SU-DHL-6 (cell line): ENCODE measurements at regions not wholly inside any gene's neighbourhood (a gene's known extent, or its start where the extent isn't known, plus 50 kb on each side); places are given as distances from the start of the nearest gene placed in this dataset.

Experiments
- H2AFZ ChIP-seq: fragments of 200-600 bp; sonication (generic); 2 replicates; pipeline ENCODE4 v1.6.1; 2014; ENCODE audit warnings: low read depth, mild to moderate bottlenecking, moderate library complexity, mixed read lengths, antibody characterized with exemption, low read length; ENCODE audit not compliant: severe bottlenecking
- H3F3A ChIP-seq: fragments of 200-600 bp; shearing (Covaris generic); 2 replicates; pipeline ENCODE4 v1.6.0; 2016; ENCODE audit warnings: antibody characterized with exemption, mild to moderate bottlenecking; ENCODE audit not compliant: insufficient read depth
- H3K27ac ChIP-seq: fragments of 200-600 bp; sonication (generic); 2 replicates; pipeline ENCODE4 v1.5.1; 2016; ENCODE audit warnings: low read depth, mild to moderate bottlenecking, low read length, moderate library complexity, mixed read lengths
- H3K27me3 ChIP-seq: fragments of 200-600 bp; sonication (generic), shearing (Covaris generic); 2 replicates; pipeline ENCODE4 v1.6.0; 2014; ENCODE audit warnings: mild to moderate bottlenecking, low read length
- H3K36me3 ChIP-seq: fragments of 200-600 bp; sonication (generic); 2 replicates; pipeline ENCODE4 v1.6.1; 2014; ENCODE audit warnings: mild to moderate bottlenecking, low read length, mixed read lengths
- H3K4me2 ChIP-seq: fragments of 300-600, 200-600 bp; shearing (Covaris generic), sonication (generic); 2 replicates; pipeline ENCODE4 v1.6.0; 2014; ENCODE audit warnings: low read length, low read depth, mild to moderate bottlenecking; ENCODE audit not compliant: poor library complexity, severe bottlenecking
- H3K4me3 ChIP-seq: fragments of 200-600 bp; sonication (generic); 2 replicates; pipeline ENCODE4 v1.5.1; 2014; ENCODE audit warnings: antibody characterized with exemption, low read length, mild to moderate bottlenecking, mixed read lengths; ENCODE audit not compliant: insufficient read depth, poor library complexity, severe bottlenecking
- H3K79me2 ChIP-seq: fragments of 200-600 bp; sonication (generic); 2 replicates; pipeline ENCODE4 v1.6.1; 2014; ENCODE audit warnings: mild to moderate bottlenecking, low read length, moderate library complexity; ENCODE audit not compliant: insufficient read depth
- H3K9ac ChIP-seq: fragments of 200-600 bp; sonication (generic); 2 replicates; pipeline ENCODE4 v1.7.0; 2014; ENCODE audit warnings: mild to moderate bottlenecking, low read length
- H3K9me2 ChIP-seq: fragments of 200-600 bp; sonication (generic); replicated peaks from 2 replicates; pipeline ENCODE4 v1.6.1; 2014; ENCODE audit warnings: low read length; ENCODE audit not compliant: insufficient read depth
- H3K9me3 ChIP-seq: fragments of 200-600 bp; sonication (generic); 2 replicates; pipeline ENCODE4 v1.6.1; 2014; ENCODE audit warnings: low read length, mixed read lengths; ENCODE audit not compliant: insufficient read depth
- H4K20me1 ChIP-seq: fragments of 200-600 bp; sonication (generic); 2 replicates; pipeline ENCODE4 v1.6.1; 2014; ENCODE audit warnings: low read depth, mild to moderate bottlenecking, antibody characterized with exemption, low read length, moderate library complexity, mixed read lengths
- CTCF ChIP-seq: fragments of 200-600 bp; sonication (generic); IDR thresholded peaks from one replicate; pipeline ENCODE4 v1.5.1; 2017; ENCODE audit warnings: antibody characterized with exemption, mild to moderate bottlenecking, low read length, moderate library complexity; ENCODE audit not compliant: insufficient read depth, poor library complexity, severe bottlenecking
- EZH2phosphoT487 ChIP-seq: fragments of 200-600 bp; sonication (generic), shearing (Covaris generic); conservative IDR thresholded peaks from 2 replicates; pipeline ENCODE4 v1.6.1; 2018; ENCODE audit warnings: mild to moderate bottlenecking, antibody characterized with exemption, low read length, moderate library complexity, mixed read lengths

GRCh38 chr4:4680758-4681157 is 138.9 kb upstream of the STX18 start:
- Histone ChIP-seq H3F3A (no peaks in the 10 kb centered on the region), H3K9ac (no peak overlapping the region), H3K79me2 (no peaks in the 10 kb centered on the region), H3K4me3 (no peak overlapping the region), H3K27me3 (no peaks in the 10 kb centered on the region), H3K9me2 (no peaks in the 10 kb centered on the region), H3K4me2 (no peak overlapping the region), H3K9me3 (no peaks in the 10 kb centered on the region), H3K36me3 (no peaks in the 10 kb centered on the region), H4K20me1 (no peaks in the 10 kb centered on the region), H3K27ac (no peak overlapping the region), H2AFZ (no peak overlapping the region)
- TF ChIP-seq EZH2phosphoT487 (no peak), CTCF (no peak)

GRCh38 chr4:4680243-4680642 is 138.4 kb upstream of the STX18 start:
- TF ChIP-seq EZH2phosphoT487 (no peak), CTCF (no peak)
- Histone ChIP-seq H3K4me3 (no peak overlapping the region), H3K9me3 (no peaks in the 10 kb centered on the region), H2AFZ (no peak overlapping the region), H3K79me2 (no peaks in the 10 kb centered on the region), H3K27me3 (no peaks in the 10 kb centered on the region), H4K20me1 (no peaks in the 10 kb centered on the region), H3K9me2 (no peaks in the 10 kb centered on the region), H3K27ac (no peak overlapping the region), H3K36me3 (no peaks in the 10 kb centered on the region), H3F3A (no peaks in the 10 kb centered on the region), H3K9ac (no peak overlapping the region), H3K4me2 (no peak overlapping the region)

DNA sequence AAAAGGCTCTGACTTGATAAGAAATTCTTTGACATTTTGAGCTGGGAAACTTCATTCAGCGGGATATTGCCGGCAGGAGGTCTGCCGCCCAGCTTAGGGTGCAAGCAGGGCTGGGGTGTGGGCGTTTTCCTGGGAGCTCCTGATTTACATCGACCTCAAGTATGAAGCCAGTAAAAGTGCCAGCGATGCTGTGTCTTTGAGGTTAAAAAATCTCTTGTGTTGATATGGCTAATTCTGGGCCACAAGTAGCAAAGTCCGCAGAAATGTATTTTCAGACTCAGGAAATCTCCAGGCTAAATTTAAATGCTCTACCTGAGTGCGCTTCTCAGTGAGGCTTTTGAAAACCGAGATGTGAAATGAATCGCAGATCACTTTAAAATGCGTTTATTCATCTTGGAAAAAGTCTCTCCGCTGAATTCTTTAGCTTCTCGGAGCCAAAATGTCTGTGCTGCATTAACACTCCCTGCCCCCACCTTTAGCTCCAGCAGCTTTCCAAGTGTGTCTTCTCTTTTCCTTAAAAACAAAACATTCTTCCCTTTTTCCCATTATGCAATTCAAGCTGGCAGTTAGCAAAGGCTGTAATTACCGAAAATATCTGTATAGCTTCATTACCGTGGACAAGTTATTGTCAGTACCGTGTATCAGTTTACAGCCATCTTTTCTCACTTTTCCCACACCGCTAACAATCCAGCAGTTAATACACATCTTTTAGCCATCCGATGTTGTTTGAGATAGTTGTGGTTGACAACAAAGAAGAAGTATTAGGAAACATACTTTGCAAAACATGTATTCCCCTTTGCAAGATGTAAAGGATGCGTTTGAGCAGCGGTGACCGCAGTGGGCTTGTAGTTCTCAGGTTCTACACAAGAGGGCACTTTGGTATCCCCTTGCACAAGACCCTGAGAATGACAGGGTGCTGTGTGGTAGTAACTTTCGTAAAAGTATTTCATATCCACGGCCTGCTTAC is 136.0 kb upstream of the STX18 start:
- Histone ChIP-seq H3K9ac (no peak overlapping the region), H3F3A (no peaks in the 10 kb centered on the region), H3K9me3 (no peaks in the 10 kb centered on the region), H3K79me2 (no peaks in the 10 kb centered on the region), H4K20me1 (no peaks in the 10 kb centered on the region), H3K4me3 (no peak overlapping the region), H3K9me2 (no peaks in the 10 kb centered on the region), H3K27ac (no peak overlapping the region), H3K27me3 (no peaks in the 10 kb centered on the region), H3K36me3 (no peaks in the 10 kb centered on the region), H2AFZ (no peak overlapping the region), H3K4me2 (no peak overlapping the region)
- TF ChIP-seq EZH2phosphoT487 = no peak
- no peak for TF ChIP-seq CTCF
